ENCODE measurements at regions not wholly inside any gene's neighbourhood (a gene's known extent, or its start where the extent isn't known, plus 50 kb on each side); places are given as distances from the start of the nearest gene placed in this dataset.
A peak's percentile ranks its signal among the peaks of the same experiment; 100 is the strongest.

GRCh38 chr15:70491201-70491621 is 272.1 kb downstream of the UACA start:
- DNase-seq: no peak

GRCh38 chr15:70490838-70491155 is 272.6 kb downstream of the UACA start:
- no peak for DNase-seq

- DNase-seq: no peak
Observed at GRCh38 chr15:70490148-70490837, 273.1 kb downstream of the UACA start.

- DNase-seq: no peak
Observed at GRCh38 chr15:70488941-70489848, 274.2 kb downstream of the UACA start.

GRCh38 chr15:70488002-70488605 is 275.3 kb downstream of the UACA start:
- peak; percentile 78 for DNase-seq

GRCh38 chr15:70487387-70487740 is 276.0 kb downstream of the UACA start:
- DNase-seq: no peak

- no peak for DNase-seq
Observed at GRCh38 chr15:70486451-70487386, 276.6 kb downstream of the UACA start.

GRCh38 chr15:70486012-70486411 is 277.3 kb downstream of the UACA start:
- DNase-seq: no peak

GRCh38 chr15:70484993-70485392 is 278.4 kb downstream of the UACA start:
- DNase-seq: no peak

GRCh38 chr15:70483513-70483912 is 279.8 kb downstream of the UACA start:
- DNase-seq: no peak

- DNase-seq: no peak
Observed at GRCh38 chr15:70480196-70480856, 283.0 kb downstream of the UACA start.

GRCh38 chr15:70479785-70480184 is 283.6 kb downstream of the UACA start:
- DNase-seq: no peak

GRCh38 chr15:70479056-70479455 is 284.3 kb downstream of the UACA start:
- no peak for DNase-seq

- no peak for DNase-seq
Observed at GRCh38 chr15:70478251-70478990, 284.9 kb downstream of the UACA start.

- DNase-seq: no peak
Observed at GRCh38 chr15:70477750-70478250, 285.6 kb downstream of the UACA start.

GRCh38 chr15:70476441-70476840 is 286.9 kb downstream of the UACA start:
- no peak for DNase-seq

- DNase-seq: no peak
Observed at GRCh38 chr15:70475921-70476320, 287.4 kb downstream of the UACA start.

- DNase-seq: no peak
Observed at GRCh38 chr15:70475407-70475781, 288.0 kb downstream of the UACA start.

GRCh38 chr15:70474471-70475406 is 288.6 kb downstream of the UACA start:
- peak; percentile 91 for DNase-seq

All from muscle of arm (tissue), 1 donor.